PC-3 (cell line): ENCODE measurements at regions not wholly inside any gene's neighbourhood (a gene's known extent, or its start where the extent isn't known, plus 50 kb on each side); places are given as distances from the start of the nearest gene placed in this dataset.

ENCODE experiments used
- CTCF ChIP-seq: fragments of 300-600 bp; sonication (generic); conservative IDR thresholded peaks from 2 replicates; pipeline ENCODE4 v1.5.1; 2017; ENCODE audit warnings: antibody characterized with exemption, low read depth, mild to moderate bottlenecking, low read length
- EZH2 ChIP-seq: fragments of 300-600 bp; sonication (generic); IDR thresholded peaks from one replicate; pipeline ENCODE4 v1.6.1; 2017; ENCODE audit warnings: antibody characterized with exemption, mild to moderate bottlenecking, low read length; ENCODE audit not compliant: unreplicated experiment
- EZH2phosphoT487 ChIP-seq: fragments of 300-600 bp; sonication (generic); IDR thresholded peaks from 2 replicates; pipeline ENCODE4 v1.6.1; 2018; ENCODE audit warnings: mild to moderate bottlenecking, antibody characterized with exemption, low read length, borderline replicate concordance

DNA sequence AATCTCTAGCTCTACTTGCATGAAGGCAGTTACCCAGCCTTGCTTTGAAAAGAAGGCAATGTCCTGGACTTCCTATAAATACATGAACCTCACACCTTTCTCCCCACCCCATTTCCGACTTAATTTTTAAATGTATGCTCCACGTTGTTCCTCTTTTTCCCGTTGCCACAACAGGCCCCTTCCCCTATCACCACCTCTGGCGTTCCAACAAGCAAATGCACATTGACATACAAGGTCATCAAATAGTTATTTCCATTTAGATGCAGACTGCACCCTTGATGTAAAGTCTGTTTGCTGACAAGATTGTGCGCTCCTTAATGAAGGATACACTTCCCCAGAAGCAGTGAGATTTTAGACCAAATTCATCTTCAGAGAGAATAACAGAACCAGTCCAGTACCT lies 260.7 kb upstream of the UMPS start:
- TF ChIP-seq CTCF (no peak), EZH2 (no peak), EZH2phosphoT487 (no peak)
